OCI-LY1 (cell line): ENCODE measurements at regions not wholly inside any gene's neighbourhood (a gene's known extent, or its start where the extent isn't known, plus 50 kb on each side); places are given as distances from the start of the nearest gene placed in this dataset.

Experiments used
- EZH2 ChIP-seq: fragments of 200-600 bp; sonication (generic), shearing (Covaris generic); IDR thresholded peaks from 2 replicates; pipeline ENCODE4 v1.8.0; 2017; ENCODE audit warnings: borderline replicate concordance, mixed run types, mild to moderate bottlenecking, antibody characterized with exemption, low read length, moderate library complexity, mixed read lengths
- TF ChIP-seq, protein P1 (sequence below): fragments of 200-600 bp; sonication (generic), shearing (Covaris generic); IDR thresholded peaks from 2 replicates; pipeline ENCODE4 v1.5.1; 2017; ENCODE audit warnings: mild to moderate bottlenecking, antibody characterized with exemption, low read length, moderate library complexity, mixed read lengths

DNA sequence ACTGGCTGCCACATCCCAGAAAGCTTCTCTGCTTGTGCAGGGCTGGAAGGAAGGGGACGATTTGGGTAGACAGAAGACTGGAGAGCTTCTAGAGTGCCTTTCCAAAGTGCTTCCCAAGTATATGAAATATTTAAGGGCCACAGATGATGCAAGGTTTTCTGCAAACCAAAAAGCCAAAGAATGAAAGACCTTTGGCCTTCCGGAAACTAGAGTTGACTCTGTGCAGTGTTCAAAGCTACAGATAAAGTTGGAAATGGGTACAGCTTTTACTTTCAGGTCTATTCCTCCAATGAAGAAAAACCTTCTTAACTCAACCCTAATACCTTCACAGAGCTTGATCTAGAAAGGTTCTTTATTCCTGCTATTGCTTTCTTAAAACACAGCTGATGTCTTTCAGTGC, 253.0 kb upstream of the KLHL29 start:
- TF ChIP-seq, protein P1, sequence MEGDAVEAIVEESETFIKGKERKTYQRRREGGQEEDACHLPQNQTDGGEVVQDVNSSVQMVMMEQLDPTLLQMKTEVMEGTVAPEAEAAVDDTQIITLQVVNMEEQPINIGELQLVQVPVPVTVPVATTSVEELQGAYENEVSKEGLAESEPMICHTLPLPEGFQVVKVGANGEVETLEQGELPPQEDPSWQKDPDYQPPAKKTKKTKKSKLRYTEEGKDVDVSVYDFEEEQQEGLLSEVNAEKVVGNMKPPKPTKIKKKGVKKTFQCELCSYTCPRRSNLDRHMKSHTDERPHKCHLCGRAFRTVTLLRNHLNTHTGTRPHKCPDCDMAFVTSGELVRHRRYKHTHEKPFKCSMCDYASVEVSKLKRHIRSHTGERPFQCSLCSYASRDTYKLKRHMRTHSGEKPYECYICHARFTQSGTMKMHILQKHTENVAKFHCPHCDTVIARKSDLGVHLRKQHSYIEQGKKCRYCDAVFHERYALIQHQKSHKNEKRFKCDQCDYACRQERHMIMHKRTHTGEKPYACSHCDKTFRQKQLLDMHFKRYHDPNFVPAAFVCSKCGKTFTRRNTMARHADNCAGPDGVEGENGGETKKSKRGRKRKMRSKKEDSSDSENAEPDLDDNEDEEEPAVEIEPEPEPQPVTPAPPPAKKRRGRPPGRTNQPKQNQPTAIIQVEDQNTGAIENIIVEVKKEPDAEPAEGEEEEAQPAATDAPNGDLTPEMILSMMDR, result no peak
- TF ChIP-seq EZH2, result no peak
